Brain pericyte (primary cell): ENCODE measurements at regions not wholly inside any gene's neighbourhood (a gene's known extent, or its start where the extent isn't known, plus 50 kb on each side); places are given as distances from the start of the nearest gene placed in this dataset.

ENCODE experiments used
- DNase-seq: peaks from one replicate; pipeline ENCODE4 v3.0.0-alpha.2; 2012; ENCODE audit warnings: low read depth, low spot score

DNA sequence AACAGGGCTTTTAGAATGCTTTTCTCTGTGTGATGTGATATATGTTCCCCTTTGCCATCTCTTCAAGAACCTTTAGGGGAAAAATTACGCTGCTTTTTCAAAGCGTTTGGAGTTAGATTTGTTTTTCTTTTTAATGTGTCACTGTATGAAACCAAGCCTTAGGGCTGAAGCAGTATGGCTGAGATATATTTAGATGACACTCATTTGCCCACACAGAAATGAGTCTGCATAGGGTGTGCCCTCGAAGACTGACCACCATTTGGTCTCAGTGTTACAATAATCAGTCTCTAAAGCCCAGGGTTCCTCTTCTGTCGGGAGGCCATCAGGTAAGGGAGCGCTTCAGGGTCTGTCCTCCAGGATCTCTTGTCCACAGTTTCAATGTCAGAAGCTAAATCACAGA lies 213.0 kb upstream of the NCAM1 start:
- DNase-seq, result no peak

GRCh38 chr11:112748713-112749543 lies 212.3 kb upstream of the NCAM1 start:
- DNase-seq, result no peak

- DNase-seq, result no peak
These were observed 209.9 kb upstream of the NCAM1 start for GRCh38 chr11:112751329-112751728.

DNA sequence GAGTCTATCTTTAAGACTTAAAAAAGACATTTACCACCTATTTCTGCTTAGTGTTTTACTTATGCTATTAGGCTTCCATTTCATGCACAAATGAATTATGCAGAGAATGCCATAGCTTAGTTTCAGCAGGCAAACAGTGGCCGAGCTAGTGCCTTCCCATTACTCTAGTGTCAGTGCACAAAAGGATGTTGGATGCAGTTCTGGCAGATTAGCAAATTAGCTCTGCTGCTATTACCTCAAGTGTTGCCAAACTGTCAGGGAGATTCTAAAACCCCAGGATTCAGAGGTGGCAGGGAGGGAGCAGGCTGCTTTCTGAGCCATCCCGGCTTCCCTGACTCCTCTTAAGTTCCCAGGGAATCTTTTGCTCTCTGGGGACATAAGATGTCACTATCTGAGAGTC lies 209.4 kb upstream of the NCAM1 start:
- DNase-seq, result no peak

DNA sequence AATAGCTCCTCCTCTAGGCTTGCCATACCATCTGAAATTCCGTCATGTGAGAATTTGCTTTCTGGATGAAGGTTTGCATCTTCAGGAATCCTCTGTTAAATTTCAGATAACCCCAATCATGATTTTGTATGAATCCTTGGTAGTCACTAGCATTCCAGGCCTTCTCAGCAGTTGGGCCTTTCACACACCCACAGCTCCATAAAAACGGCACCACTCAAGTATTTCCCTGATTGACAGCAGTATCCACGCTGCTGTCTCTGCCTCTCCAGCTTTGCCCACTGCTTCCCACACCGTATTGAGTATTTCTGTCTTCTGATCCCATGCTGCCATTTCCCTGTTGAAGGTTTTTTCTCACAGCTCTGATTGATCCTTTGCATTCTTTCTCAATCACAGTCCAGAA lies 208.7 kb upstream of the NCAM1 start:
- no peak for DNase-seq

DNA sequence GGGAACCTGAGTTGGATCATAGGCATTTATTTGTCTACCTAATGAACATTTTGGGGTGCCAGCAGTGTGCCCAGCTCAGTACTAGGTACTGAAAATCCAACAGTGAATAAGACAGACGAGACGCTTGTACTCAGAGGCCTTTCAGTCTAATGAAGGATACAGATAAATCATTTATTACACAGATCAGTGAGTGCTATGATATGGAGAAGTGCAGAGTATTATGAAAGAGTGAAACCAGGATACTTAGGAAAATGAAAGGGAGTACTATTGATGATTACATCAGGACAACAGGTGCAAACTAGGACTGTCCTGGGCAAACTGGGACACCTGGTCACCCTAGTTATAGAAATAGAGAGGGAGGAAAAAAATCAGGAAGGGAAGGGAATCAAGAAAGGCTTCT lies 207.5 kb upstream of the NCAM1 start:
- no peak for DNase-seq

DNA sequence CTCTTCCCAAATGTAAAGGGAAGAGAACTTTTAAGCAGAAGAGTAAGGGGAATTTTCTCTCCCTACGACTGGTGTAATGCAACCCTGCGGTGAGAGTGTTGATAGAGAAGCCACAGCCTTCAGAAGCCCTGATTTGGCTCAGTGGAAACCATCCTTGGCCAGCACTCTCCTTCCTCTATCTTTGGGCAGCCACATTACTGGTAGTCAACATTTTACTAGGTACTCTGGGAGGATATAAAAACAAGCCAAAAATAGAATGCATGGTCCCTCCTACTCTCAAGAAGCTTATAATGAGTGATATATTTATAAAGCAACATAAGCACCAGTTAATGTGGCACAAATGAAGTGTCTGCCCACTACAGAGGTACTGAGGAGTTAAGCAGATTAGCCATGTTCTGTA lies 201.8 kb upstream of the NCAM1 start:
- DNase-seq, result no peak

DNA sequence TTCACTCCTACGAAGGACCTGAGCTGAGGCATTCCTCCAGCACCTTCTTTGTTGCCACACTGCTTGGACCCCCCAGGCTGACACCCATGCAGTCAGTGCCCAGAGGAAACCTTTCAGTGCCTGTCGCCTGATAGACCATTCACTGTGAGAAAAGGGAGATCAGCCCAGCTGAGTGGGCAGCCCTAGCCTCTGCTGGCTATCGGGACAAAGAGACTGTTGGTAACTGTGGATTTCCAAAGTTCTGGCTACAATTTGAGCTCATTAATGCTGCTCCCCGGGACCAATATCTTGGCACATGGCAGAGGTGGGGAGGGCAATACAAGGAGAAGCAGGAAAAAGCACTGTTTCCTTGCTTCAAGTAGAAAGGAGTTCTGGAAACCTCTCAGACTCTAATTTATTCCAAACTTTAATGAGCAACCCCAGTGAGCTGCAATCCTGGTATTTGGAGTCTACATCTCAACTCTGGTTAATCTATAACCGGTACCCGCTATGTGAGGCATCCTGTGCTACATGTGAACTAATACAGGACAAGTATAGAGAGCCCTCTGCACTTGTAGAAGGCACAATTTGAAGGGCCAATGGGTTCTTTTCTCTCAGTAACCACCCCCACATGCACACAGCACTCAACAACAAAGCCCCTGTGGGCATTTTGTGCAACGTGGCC lies 200.7 kb upstream of the NCAM1 start:
- DNase-seq, result no peak

DNA sequence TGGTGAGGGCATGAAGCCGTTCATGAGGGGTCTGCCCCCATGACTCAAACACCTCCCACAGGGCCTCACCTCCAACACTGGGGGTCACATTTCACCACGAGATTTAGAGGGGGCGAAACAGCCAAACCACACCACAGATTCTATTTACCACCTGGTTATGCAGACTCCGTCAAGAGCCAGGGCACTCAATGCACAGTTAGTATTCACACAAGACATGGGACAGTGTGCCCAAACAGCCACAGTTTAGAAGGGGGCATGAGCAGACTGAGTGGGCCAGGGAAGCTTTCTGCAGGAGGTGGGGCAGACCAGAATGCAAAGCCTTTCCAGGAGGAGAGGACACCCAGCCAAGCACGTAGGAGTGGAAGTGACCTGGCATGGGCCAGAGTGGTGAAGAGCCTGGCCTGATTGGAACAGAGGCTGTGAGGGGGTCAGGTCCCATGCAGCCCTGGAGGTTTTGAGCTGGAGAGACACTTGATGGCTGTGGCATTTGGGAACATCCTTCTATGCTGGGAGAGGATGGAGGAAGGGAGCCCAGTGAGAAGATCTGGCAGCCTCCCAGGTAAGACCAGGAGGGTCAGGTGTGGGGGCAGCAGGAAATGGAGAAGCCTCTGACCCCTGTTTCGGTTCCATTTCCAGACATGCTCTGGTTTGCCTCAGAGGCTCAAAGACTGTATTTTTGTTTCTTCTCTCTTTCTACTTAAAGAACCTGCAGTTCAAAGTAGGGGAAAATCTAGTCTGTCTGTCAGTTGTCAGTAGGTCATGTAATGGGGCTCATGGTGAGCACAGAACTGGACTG lies 199.1 kb upstream of the NCAM1 start:
- no peak for DNase-seq

GRCh38 chr11:112762707-112763090 lies 198.5 kb upstream of the NCAM1 start:
- DNase-seq, result no peak

- no peak for DNase-seq
These were observed 195.9 kb upstream of the NCAM1 start for GRCh38 chr11:112765337-112765736.

DNA sequence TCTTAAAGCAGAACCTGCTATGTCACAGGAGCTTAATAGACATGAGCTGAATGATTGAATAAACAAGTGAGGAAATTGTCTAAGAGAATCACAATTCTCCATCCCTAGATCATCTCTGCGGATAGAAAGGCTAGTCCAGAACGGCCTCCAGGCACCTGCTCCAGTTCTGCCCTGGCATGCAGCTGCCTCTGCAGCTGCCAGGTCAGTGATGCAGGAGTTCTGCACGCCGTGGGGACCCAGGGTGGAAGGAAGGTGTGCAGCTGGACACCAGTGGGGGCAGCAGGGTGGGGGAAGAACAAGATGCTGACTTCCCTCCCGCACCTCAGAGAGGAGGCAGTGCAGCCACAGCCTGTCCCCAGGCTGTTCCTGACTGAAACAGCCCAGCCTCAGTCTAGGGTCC lies 192.1 kb upstream of the NCAM1 start:
- no peak for DNase-seq

DNA sequence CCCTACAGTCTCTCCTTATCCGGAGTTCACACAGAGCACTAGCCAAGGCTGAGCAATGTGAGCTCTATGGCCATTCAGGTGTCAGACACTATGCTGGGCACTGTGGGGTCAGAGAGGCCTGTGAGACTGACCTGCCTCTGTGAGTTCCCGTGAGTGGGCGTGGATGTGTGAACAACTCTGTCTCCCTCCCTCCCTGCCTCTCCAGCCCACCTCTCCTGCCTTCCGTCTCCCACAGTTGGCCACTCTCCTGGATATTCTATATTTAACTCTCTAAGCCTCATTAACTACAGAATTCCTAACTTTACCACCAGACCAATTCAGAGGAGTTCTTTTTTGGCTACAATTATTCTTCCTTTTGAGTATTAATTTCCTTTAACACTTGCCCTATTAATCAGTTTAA lies 191.6 kb upstream of the NCAM1 start:
- DNase-seq, result no peak

DNA sequence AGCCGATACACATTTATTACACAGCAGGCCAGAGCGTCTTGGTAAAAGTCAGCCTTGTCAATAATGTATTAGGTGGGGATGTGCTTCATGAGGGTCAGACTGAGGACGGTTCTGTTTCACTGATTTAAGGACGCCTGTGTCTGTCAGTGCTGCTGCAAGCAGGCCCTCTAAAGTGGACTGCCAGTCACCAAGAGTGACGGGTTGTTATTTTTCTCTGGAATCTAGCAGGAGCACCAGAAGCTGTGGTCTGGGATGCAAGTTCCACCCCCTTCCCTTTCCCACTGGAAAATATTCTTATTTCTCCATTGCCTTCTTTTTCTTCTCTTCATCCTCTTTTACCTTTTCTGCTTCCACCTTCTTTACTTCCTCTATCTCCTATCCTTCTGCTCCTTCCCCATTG lies 191.2 kb upstream of the NCAM1 start:
- no peak for DNase-seq

GRCh38 chr11:112770487-112770886 lies 190.7 kb upstream of the NCAM1 start:
- no peak for DNase-seq

- DNase-seq, result no peak
These were observed 189.4 kb upstream of the NCAM1 start for GRCh38 chr11:112771851-112772250.

- DNase-seq, result no peak
These were observed 188.0 kb upstream of the NCAM1 start for GRCh38 chr11:112773264-112773663.

- no peak for DNase-seq
These were observed 184.4 kb upstream of the NCAM1 start for GRCh38 chr11:112776834-112777233.

DNA sequence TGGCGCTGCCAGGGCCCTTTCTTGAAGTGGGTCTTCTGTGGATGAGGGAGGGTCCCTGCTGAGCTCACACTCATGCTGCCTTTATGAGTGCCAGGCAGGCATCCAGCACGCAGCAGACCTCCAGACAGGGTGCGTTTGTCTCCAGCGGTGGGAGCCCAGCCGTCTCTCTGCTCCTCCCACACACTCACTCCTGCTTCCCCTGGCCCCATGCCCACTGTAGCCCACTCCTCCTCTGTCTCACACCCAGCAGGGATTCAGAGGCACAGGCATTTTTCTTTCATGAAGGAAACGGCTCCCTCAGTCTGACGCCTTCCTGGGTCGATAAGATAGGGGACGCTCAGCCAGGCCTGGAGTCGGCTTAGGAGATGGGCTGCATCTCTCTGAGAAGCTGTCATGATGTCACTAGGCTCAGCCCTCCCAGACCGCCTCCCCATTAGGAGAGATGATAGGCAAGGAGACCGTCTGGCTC lies 183.9 kb upstream of the NCAM1 start:
- DNase-seq, result no peak

DNA sequence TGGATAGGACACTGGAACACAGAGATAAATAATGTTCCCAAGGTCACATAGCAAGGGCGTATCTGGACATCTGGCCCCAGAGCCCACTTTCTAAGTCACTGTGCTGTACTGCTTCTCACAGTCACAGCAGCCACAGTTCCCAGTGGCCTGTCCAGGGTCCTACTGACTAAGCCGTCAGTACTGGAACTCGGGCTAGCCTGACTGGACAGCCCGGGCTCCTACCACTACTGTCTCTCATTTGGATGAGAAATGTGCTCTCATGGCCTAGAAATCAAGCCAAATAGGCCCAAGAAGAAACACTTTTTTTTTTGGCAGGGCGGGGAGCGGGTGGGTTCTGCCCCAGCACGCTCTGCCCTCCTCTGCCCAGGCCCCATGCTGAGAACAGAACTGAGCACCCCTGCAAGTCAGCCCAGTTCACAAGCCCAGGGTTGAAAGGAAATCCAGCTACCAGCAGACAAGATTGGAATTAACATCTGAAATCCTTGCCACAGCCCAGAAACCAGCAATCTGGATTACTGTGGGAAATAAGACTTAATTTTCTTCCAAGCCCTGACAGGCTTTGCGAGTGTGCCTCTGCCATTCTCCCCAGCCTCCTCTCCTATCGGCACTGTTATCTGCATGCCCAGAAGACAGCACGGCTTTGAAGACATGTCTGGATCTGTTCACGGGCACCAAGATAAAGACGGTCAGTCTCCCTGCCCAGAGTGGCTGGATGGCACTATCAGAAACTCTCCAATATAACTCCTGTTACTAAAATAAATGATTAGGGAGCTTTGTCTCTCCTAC lies 182.9 kb upstream of the NCAM1 start:
- no peak for DNase-seq

GRCh38 chr11:112778877-112779266 lies 182.3 kb upstream of the NCAM1 start:
- DNase-seq, result no peak
